GM11168 (cell line): ENCODE measurements at regions not wholly inside any gene's neighbourhood (a gene's known extent, or its start where the extent isn't known, plus 50 kb on each side); places are given as distances from the start of the nearest gene placed in this dataset.

Experiments used
- in situ Hi-C: fragments of 300-500 bp; cut with MboI; formaldehyde crosslinking; loops from one replicate; pipeline ENCODE4 v1.12.0; 2022; ENCODE audit warnings: low sequenced_read_pairs; ENCODE audit not compliant: unreplicated experiment

DNA sequence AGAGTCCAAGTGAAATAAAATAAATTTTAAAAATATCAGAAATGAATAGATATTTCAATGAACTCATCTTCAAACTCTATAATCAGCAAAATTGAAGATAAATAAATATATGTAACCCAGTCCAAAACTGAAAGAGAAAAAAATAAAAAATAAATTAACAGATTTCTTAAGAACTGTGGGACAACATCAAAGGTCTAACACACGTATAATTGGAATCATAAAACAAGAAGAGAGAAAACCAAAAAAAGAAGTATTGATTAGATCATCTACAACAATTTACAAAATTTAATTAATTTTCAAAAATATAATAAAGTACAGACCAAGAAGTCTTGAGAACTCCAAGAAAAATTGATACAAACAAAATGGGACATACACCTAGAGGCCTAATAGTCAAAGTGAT is 625.8 kb upstream of the SORCS1 start:
- in situ Hi-C loops = no loop called here

DNA sequence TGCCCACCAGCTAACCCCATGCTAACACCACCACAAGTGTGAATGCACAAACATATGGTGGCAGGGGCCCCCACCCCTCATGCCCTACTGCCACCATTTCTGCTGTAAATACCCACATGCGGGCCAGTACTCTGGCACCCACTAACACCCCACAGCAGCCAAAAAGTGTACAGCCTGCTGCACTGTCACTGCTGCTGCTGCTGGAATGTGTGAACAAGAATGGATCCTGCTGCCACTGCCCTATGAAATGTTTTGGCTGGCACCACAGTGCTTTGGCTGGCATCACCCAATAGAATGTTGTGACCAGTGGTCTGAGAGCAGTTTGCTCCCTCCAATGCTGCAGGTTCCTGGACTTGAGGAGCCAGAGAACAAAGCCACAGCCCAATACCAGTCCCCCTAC is 606.6 kb upstream of the SORCS1 start:
- in situ Hi-C loops = no loop called here

GRCh38 chr10:107767185-107767584 is 602.7 kb upstream of the SORCS1 start:
- in situ Hi-C loops = no loop called here

GRCh38 chr10:107754814-107755213 is 590.3 kb upstream of the SORCS1 start:
- in situ Hi-C loops = no loop called here

DNA sequence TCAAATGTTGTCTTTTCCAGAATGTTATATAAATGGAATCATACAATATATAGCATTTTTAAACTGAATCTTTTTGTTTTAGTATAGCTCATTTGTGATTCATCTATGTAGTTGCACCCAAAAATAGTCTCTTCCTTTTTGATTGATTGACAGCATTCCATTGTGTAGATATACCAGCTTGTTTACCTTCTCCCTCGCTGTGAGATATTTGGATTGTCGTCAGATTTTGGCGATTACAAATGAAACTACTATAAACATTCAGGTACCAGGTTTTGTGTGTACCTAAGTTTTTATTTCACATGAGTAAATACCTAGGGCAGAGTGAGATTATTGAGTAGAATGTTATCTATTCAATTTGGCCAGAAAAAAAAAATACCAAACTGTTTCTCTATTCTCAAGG is 584.7 kb upstream of the SORCS1 start:
- in situ Hi-C loops = no loop called here

GRCh38 chr10:107747851-107748250 is 583.3 kb upstream of the SORCS1 start:
- in situ Hi-C loops = no loop called here

DNA sequence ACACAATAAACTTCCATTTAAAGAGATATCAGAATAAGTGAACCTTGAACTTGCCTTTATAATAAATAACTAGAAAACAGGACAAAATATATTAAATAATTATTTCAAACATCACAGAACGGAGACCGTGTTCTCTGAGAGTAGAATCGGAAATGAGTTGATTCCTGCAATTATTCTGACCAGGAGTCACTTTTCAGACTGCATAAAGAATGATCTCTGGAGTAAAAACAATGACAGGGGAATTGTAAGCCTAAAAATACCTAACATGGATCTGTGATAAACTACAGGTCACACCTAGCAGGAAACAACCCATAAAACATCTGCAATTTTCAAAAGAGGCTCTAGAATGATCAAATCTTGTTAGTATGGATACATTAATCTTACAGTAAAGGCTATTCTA is 577.5 kb upstream of the SORCS1 start:
- in situ Hi-C loops = no loop called here

DNA sequence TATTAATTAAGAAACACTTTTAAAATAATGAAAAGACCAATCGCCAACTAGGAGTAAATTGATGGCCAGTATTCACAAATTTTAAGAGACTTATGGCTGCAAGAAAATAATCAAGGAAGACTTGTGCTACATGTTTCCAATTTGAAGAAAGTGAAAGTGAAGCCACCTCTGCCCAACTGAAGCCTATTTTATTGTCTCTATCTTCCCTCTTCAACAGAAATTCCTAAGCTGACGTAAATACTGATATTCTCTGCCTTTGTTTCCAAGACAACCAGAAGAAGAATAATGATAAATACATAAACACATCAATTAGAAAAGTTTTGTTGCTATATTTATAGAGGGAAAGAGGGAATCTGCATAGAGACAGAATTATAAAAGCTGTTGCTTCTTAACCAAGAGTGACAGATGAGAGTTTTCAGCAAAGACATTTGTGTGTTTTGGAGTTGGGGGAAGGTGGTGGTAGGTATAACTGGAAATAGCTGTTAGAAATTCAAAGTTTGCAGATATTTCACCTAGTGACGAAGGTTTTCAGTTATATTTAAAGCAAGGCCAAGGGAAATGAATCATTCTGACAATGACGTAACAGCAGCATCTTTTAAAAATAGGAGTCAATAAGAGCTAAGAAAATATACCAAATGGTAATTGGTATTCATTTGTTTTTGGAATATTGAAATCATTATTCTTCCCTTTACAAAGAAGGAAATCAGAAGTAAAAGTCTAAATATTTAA is 576.6 kb upstream of the SORCS1 start:
- in situ Hi-C loops = no loop called here

GRCh38 chr10:107739951-107740350 is 575.4 kb upstream of the SORCS1 start:
- in situ Hi-C loops = no loop called here

- in situ Hi-C loops = no loop called here
Observed at GRCh38 chr10:107733328-107734130, 569.0 kb upstream of the SORCS1 start.

- in situ Hi-C loops = no loop called here
Observed at GRCh38 chr10:107732045-107732444, 567.5 kb upstream of the SORCS1 start.

DNA sequence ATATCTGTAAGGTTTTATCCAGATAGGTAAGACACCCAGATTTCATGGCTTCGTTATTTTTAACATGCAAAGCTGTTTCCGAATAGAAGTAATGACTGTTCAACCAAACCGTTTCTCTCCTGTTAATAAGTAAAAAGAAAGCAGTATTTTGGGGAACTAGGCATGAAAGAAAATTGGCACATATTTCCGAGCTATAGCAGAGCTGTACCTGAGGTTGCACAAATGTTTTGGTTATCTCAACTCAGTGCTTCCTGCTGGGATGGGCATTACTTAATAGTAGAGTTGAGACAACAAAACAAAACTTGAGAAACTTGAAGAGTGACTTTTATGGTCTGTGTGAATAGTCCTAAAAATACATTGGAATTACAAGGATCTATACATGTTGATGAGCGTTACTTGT is 564.3 kb upstream of the SORCS1 start:
- in situ Hi-C loops = no loop called here

- in situ Hi-C loops = no loop called here
Observed at GRCh38 chr10:107727767-107728317, 563.3 kb upstream of the SORCS1 start.

DNA sequence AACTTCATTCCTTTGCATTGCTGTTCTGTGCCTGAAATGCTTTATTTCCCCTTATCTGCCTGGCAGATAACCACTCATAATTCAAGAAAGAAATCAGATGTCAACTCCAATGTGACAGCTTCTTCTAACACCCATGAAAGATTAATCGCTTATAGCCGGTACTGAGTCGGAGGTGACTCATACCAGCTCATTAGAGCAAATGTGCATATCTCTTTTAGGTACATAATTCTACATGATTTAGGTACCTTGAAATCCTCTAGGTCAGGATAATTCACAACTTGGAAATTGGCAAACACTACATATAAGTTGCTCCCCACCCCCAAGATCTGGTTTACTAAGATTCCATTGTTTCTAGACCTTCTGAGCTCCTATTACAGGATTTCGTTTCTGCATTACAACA is 554.4 kb upstream of the SORCS1 start:
- in situ Hi-C loops = no loop called here

DNA sequence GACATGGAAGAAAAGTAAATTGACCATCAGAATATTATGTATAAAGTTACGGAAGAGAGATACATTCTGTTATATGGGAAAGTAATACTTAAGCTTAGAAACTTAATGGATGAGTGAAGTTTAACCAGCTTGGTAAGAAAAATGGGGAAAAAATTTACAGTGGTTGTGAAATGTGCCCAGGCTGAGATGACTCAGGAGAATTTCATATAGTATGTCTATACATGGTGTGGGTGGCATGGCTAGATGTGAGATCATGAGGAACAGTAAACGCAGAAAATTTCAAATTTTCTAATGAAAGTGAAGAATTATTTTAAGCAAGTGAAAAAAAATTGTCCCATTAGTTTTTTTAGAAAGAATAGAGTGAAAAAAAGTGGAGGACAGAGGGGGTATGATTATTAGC is 552.5 kb upstream of the SORCS1 start:
- in situ Hi-C loops = no loop called here

- in situ Hi-C loops = no loop called here
Observed at GRCh38 chr10:107715565-107715964, 551.1 kb upstream of the SORCS1 start.

DNA sequence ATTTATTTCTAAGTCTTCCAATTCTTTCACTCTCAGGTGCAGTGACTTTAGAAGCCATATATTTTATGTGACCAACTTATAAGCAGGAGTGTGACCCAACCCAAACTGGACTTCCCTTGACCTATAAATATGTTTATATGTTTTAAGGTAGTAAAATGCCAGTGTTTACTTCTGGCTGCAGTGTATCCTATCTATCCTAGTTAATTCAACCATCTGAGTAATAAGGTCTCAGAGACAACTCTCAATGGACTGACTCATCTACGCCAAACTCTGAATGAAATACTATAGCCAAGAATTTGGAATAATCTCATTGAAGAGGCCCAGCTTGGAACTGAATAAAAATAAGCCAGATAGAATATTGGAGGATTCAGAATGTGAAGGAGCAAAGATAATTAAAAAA is 544.5 kb upstream of the SORCS1 start:
- in situ Hi-C loops = no loop called here

DNA sequence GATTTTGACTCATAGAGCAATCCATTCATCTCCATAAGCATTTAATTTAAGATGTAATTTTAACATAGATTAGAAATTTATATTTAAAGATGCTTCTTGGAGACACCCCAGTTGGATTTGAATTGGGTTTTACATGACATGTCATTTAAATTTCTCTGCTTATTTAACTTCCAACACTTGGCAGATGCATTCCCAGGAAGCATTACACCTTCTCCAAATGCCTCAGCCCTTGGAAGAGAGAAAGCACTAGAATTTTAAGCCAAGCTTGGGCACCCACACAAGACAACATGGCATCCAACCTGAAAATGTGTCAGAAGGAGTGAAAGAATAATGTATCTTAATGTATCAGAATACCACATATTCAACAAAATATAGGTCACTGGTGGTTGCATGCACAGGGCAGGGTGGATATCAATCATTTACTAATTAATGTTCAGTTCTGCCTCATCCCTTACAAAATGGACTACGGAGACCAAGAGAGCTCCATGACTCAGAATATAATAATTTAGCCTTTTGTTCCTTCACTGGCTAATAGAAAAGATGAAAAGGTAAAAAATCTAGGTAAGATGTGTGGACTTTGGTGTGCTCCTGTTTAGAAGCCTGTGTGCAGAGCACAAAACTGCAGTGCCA is 541.7 kb upstream of the SORCS1 start:
- in situ Hi-C loops = no loop called here

- in situ Hi-C loops = no loop called here
Observed at GRCh38 chr10:107701943-107702342, 537.4 kb upstream of the SORCS1 start.

DNA sequence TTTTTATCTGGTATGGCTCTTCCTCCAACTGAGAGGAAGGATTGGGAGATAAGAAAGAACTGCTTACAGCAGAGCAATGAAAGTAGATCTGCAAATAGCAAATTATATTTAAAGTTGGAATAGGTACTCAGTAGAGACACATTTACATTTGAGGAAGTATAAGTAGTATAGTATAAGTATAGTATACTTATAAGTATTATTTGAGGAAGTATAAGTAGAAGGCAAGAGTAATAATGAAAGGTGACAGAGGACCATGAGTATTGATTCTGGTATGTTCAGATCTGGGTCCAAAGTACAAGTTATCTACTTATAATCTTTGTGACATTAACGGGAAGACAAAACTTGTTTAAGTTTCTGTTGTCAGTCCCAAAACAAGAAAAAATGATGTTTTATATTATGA is 527.6 kb upstream of the SORCS1 start:
- in situ Hi-C loops = no loop called here

GRCh38 chr10:107689323-107689722 is 524.8 kb upstream of the SORCS1 start:
- in situ Hi-C loops = no loop called here
